ENCODE measurements at regions not wholly inside any gene's neighbourhood (a gene's known extent, or its start where the extent isn't known, plus 50 kb on each side); places are given as distances from the start of the nearest gene placed in this dataset.

- Histone ChIP-seq H3K27me3 (no peaks in the 10 kb centered on the region), H3K27ac (no peak overlapping the region), H3K9me3 (no peaks in the 10 kb centered on the region), H3K36me3 (no peaks in the 10 kb centered on the region), H3K4me3 (no peak overlapping the region), H3K4me1 (no peaks in the 10 kb centered on the region)
- intact Hi-C loops (cut with DNase I) = no loop called here
- 86 to 88% methylated on average over 1 of the region's 1 CpG for WGBS, 2 donors
- DNase-seq = no peak
- TF ChIP-seq POLR2AphosphoS5 (IDR thresholded peaks at IDR 0.05) (no peak), EP300 (IDR thresholded peaks at IDR 0.05) (no peak), POLR2A (IDR thresholded peaks at IDR 0.05) (no peak), CTCF (IDR thresholded peaks at IDR 0.05) (no peak)
These were observed 101.8 kb upstream of the DOCK1 start for GRCh38 chr10:126803394-126803793.

GRCh38 chr10:126804396-126804795, 100.8 kb upstream of the DOCK1 start:
- Histone ChIP-seq H3K36me3 (no peaks in the 10 kb centered on the region), H3K27me3 (no peaks in the 10 kb centered on the region), H3K4me3 (no peak overlapping the region), H3K9me3 (no peaks in the 10 kb centered on the region), H3K27ac (no peak overlapping the region), H3K4me1 (no peaks in the 10 kb centered on the region)
- DNase-seq = no peak
- 88 to 94% methylated on average over 2 of the region's 2 CpGs for WGBS, 2 donors
- intact Hi-C loops (cut with DNase I) = no loop called here
- TF ChIP-seq CTCF (IDR thresholded peaks at IDR 0.05) = no peak
- no peak for TF ChIP-seq POLR2AphosphoS5 (IDR thresholded peaks at IDR 0.05)
- TF ChIP-seq EP300 (IDR thresholded peaks at IDR 0.05) = no peak
- no peak for TF ChIP-seq POLR2A (IDR thresholded peaks at IDR 0.05)

- intact Hi-C loops (cut with DNase I) = no loop called here
These were observed 98.7 kb upstream of the DOCK1 start for GRCh38 chr10:126806498-126806897.

GRCh38 chr10:126806991-126807702, 98.1 kb upstream of the DOCK1 start:
- H3K4me1 ChIP-seq = no peaks in the 10 kb centered on the region
- no peak overlapping the region for H3K4me3 ChIP-seq
- TF ChIP-seq POLR2A (IDR thresholded peaks at IDR 0.05) (no peak), CTCF (IDR thresholded peaks at IDR 0.05) (no peak), EP300 (IDR thresholded peaks at IDR 0.05) (no peak), POLR2AphosphoS5 (IDR thresholded peaks at IDR 0.05) (no peak)
- WGBS, 2 donors = 86 to 89% methylated on average over 5 of the region's 5 CpGs
- no peaks in the 10 kb centered on the region for H3K36me3 ChIP-seq
- no peak for DNase-seq
- no peaks in the 10 kb centered on the region for H3K9me3 ChIP-seq
- no peaks in the 10 kb centered on the region for H3K27me3 ChIP-seq
- intact Hi-C loops (cut with DNase I) = no loop called here
- H3K27ac ChIP-seq = no peak overlapping the region

More at GRCh38 chr10:126806498-126806897, 98.7 kb upstream of the DOCK1 start:
- no peaks in the 10 kb centered on the region for H3K9me3 ChIP-seq
- no peaks in the 10 kb centered on the region for H3K27me3 ChIP-seq
- H3K4me3 ChIP-seq = no peak overlapping the region
- no peak overlapping the region for H3K27ac ChIP-seq
- WGBS, 2 donors = 93 to 95% methylated on average over 2 of the region's 2 CpGs
- no peaks in the 10 kb centered on the region for H3K4me1 ChIP-seq
- no peaks in the 10 kb centered on the region for H3K36me3 ChIP-seq
- TF ChIP-seq POLR2AphosphoS5 (IDR thresholded peaks at IDR 0.05) = no peak
- no peak for TF ChIP-seq EP300 (IDR thresholded peaks at IDR 0.05)
- no peak for DNase-seq

- intact Hi-C loops (cut with DNase I) = no loop called here
- Histone ChIP-seq H3K27ac (no peak overlapping the region), H3K4me1 (no peaks in the 10 kb centered on the region), H3K36me3 (no peaks in the 10 kb centered on the region), H3K9me3 (no peaks in the 10 kb centered on the region), H3K4me3 (no peak overlapping the region), H3K27me3 (no peaks in the 10 kb centered on the region)
- no peak for DNase-seq
- 58 to 64% methylated on average over 2 of the region's 2 CpGs for WGBS, 2 donors
- TF ChIP-seq EP300 (IDR thresholded peaks at IDR 0.05) (no peak), CTCF (IDR thresholded peaks at IDR 0.05) (no peak), POLR2AphosphoS5 (IDR thresholded peaks at IDR 0.05) (no peak), POLR2A (IDR thresholded peaks at IDR 0.05) (no peak)
These were observed 97.1 kb upstream of the DOCK1 start for GRCh38 chr10:126808103-126808502.
